HG03135 (cell line): ENCODE measurements at regions not wholly inside any gene's neighbourhood (a gene's known extent, or its start where the extent isn't known, plus 50 kb on each side); places are given as distances from the start of the nearest gene placed in this dataset.

Source experiments
- ATAC-seq: cut with Tn5 transposase; IDR thresholded peaks from one replicate; pipeline ENCODE4 v1.9.1; 2021; ENCODE audit warnings: mild to moderate bottlenecking, moderate library complexity; ENCODE audit not compliant: unreplicated experiment

DNA sequence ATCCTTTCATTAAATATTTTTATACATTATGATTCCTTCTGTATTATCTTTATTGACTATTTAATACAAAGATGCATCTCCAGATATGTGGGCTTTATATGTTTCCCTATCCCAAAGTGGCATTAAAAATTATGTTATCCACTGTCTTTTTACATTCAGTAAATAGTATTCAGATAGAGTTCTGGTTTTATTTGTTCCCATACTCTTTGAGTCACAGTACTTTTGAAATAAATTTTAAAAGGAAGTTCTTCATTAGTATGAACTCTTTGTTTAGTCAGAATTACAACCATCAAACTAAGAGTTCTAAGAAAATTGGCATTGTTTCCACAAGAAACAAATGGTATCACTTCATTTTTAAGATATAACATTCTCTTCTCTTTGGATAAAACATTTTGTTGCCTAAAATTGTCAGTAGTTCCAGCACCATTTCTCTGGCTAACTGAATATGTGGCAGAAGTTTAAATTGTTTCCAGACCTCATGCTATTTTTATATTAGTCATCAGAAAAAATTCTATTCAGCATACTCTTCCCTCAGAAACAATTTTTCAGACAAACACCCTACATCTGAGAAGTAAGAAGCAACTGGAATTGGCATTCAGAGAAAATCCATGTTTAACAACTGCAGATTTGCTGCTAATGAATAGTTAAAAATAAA lies 88.5 kb upstream of the COL5A2 start:
- no peak for ATAC-seq

DNA sequence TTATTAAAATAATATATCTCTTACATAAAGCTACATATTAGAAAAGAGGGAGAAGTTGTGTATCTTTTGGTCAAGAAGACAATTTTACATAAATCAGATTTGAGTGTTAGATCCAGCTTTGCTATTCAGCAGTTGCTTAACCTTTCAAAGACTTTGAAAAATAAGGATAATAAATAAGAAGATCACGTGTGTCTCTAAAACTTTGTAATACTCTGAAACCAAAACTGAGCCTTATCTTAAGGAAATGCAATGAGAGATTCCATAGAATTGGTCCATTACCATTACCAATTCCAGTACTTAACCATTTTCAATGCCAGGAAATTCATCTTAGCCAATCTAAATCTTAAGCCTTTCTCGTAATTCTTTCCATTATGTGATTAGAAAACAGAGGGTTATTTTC lies 89.2 kb upstream of the COL5A2 start:
- no peak for ATAC-seq

DNA sequence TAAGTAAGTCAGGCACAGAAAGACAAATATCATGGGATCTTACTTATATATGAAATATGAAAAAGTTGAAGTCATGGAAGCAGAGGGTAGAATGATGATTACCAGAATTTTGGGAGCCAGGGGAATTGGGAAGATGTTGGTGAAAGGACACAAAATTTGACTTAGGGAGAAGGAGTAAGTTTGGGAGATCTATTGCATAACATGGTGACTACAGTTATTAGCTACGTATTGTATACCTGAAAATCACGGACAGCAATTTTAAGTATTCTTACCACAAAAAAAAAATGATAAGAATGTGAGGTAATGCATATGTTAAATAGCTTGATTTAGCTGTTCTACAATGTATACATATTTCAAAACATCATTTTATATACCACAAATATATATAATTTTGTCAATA lies 94.2 kb upstream of the COL5A2 start:
- no peak for ATAC-seq

DNA sequence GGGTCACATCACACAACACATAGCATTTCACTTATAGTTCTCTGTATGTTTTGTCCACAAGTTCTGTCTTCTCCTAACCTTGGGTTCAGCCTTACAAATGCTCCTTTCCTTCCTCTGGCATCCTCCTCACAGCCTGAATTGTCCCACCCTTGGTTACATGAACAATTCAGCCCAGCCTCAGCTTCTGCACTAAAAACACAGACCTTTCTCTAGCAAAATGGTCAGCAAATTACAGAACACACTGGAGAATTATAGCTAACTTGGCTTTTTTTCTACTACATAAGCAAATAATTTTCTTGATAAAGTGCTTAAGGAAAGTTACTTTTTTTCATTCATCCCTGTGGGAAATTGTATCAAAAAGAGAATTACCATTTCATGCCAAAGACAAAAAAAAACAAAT lies 94.8 kb upstream of the COL5A2 start:
- no peak for ATAC-seq

DNA sequence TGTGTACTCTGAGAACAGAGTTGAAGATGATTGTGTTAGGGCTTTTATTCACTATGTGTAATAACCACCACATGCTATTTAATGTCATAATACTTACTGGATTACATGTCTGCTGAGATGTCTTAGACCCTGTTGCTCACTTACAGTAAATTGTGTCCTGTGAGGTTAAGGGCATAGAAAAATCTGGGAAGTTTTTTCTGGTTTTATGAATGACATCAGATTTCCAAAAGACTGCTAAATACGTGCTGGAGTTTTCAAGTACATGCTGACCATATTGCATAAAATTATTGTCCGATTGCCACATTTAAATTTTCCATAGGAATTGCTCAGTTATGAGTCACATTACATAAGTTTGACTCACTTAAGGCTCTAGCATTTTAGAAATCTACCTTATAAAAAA lies 96.7 kb upstream of the COL5A2 start:
- no peak for ATAC-seq

DNA sequence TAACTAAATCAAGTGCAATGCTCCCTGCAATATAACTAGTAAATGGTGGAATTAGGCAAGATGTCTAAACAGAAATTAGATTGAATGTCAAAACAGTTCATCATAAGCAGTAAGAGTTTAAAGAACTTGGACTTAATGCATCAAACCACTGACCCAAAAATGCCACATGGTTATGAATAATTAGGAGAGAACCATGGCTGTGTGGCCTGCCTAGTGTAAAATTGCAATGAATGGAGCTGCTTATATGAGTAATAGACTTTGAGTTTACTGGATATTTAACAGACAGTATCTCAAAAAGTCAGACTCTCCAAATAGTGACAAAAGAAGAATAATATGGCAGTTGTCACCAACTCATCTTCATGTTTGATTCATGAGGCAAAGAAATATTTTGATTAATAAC lies 101.6 kb upstream of the COL5A2 start:
- no peak for ATAC-seq

DNA sequence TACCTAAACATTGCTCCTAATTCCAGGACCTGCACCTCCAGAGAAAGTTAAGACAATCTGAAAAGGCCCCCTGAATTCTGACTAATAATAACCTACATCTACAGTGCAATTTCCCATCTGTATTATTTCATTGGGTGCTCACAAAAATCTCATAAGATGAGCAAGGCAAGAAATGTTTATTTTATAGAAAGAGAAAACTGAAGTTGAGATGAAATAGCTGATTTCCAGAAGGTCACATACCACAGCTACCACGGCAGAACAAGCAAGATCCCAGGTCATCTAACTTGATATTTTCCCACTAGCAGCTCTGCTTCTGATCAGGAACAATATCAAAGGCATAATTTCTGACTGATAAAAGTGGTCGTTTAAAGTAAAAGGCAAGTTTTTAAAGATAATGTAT lies 105.8 kb upstream of the COL5A2 start:
- no peak for ATAC-seq

DNA sequence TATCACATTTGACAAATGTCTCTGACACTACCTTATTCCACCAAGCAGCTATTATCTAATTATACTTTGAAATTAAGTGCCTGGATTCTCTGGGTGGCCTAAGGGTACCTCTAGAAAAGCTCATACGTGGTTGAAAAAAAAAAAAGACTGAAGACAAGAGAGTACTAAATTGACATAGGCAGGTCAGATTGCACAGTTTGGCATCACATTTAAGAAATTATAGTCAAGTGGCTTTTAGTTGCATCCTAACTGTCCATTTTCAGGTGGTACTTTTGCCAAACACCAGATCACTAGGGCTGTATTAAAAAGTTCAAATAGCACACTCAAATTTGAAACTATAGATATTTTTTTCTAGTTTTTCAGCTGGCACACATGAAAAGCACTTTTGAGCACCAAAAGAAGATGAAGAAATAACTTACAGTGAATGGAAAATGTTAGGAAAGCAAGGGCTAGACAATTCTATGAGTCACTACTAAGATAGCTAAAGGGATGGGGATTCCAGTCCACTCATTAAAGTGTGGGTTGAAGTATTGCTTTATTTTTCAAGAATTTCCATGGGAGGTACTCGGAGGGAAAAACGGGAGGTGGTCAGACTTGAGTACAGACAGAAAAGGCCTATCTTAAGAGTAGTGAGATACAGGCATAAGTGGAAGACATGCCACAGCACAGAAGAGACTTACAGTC lies 106.5 kb upstream of the COL5A2 start:
- ATAC-seq = no peak

DNA sequence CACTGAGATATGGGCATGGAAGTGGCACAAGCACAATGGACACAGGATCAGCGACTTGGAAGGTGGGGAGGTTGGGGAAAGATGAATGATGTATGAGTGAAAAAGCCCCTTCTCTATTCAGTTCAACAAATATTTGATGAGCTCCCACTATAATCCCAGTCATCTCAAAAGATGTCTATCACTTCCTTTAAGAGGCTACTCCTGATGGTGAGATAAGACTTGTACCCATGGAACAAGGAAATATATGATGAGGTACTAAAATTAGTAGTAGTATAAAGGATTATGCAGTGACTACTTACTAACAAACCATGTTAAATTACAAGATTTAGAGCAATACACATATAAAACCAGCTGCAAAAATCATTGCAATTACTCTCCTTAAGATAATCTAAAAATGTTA lies 107.8 kb upstream of the COL5A2 start:
- ATAC-seq = no peak

DNA sequence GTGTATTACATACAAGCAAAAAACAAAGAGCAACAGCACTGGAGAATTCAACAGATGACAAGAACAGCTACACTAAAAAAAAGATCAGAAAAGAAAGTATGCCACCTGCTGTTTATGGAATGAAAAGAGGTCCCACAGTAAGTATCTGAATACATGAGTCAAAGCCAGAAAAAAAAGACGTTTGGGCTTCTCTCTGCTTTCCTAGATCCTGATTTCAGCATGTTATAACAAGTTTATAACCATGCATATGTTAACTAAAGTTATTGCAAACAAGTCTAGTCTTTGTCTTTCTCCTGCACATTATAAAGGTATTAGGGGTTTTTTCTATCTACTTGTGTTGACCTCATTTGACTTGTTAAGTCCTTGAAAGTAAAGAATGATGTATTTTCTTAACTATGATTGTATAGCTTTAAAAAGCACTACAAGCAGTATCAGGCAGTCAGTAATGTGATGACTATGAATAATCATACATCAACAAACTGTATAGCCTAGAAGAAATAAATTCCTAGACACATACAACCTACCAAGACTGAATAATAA lies 108.5 kb upstream of the COL5A2 start:
- peak; percentile 79 for ATAC-seq

DNA sequence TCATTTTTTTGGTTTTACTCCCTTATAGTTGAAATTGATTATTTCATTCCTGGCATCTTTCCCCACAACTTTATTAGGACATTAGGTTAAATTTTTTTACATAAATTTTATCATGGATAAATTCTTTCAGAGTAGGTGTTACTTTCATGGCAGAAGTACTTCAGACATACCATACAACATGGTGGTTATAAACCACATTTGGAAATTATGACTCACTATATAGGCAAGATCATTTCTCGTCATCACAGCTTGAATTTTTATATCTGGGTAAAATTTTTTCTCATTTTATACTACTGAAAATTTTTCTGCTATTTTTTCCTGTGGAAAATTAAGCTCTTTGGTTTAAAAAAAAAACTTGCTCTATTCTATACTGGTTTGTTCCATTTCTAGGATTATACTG lies 111.9 kb upstream of the COL5A2 start:
- no peak for ATAC-seq

DNA sequence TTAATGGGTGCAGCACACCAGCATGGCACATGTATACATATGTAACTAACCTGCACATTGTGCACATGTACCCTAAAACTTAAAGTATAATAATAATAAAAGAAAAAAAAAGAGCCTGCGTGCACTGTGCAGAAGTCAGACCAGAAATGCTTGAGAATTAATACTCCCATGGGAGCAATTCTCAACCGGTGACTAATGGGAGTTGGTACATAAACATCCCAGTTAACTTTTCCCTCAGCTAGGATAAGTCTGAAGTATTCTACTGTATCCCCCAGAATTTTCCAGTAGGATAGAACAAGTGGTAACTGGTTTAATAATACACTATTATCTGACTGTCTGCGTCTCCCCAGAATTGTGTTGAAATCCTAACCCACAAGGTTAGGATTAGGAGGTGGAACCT lies 113.6 kb upstream of the COL5A2 start:
- ATAC-seq = no peak

DNA sequence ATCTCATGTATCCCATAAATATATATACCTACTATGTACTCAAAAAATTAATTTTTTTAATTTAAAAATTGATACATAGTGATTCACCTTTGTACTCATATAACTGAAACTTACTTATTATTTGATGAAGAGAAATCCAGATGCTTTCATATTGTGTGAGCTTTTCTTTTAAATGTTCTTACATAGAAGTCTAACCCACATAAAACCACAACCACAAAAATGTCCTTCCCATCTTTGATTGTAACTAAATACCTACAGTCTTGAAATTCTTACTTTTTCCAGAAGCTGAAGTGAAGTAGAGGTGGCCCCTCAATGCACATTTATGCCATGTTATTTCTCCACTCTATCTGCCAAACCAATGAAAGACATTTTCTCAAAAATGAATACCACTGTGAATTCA lies 117.9 kb upstream of the COL5A2 start:
- no peak for ATAC-seq

DNA sequence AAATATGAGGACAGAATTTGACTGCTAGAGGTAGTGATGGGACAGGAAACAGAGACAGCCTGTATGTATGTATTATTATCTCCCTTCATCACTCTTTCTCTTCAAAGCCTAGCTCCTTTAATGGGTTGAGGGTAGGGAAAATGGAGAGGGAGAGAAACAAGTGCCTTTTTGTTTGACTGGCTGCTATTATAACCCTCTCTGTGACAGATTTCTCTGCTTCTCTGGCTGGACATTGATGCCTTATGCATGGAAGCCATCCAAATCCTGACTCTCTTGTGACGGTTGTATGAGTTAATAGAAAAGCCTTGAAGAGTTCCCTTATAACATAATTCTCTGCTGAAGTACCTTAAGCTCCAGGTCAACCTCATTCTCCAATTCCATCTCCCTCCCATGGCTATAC lies 118.5 kb upstream of the COL5A2 start:
- ATAC-seq = no peak

DNA sequence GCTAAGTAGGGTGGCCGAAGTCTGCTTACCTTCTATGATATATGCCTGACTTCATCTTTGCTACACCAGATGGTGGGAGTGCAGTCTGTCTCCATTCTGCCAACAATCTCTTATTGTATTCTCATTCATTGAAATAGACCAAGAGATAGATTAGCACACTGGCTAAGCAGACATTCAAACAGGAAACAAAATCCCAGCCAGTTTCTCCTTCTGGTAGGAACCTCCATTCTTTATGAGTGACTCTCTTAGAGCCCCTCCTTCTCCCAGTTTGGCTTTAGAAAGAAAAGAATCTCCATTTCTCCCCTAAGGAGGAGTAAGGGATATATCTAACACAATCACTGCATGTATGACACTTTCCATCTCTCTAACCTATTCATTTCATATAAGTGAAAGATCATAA lies 118.9 kb upstream of the COL5A2 start:
- no peak for ATAC-seq

DNA sequence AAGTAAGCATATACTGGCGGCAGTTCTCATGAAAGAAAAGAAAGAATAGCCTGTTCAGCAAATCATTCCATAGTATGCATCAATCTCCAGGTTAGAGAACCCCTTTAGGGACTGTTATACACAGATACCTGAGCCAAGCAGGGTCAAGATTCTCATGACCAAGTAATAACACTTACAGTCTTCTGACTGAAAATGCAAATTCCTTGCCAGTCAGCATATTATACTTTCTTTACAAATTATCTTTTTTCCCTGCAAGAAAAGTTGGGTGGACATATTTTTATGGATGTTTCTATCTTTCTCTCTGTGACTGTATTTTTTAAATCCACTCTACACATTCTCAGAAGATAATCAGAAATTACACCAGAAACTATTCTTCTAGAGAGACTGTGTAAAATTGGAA lies 120.4 kb upstream of the COL5A2 start:
- no peak for ATAC-seq

DNA sequence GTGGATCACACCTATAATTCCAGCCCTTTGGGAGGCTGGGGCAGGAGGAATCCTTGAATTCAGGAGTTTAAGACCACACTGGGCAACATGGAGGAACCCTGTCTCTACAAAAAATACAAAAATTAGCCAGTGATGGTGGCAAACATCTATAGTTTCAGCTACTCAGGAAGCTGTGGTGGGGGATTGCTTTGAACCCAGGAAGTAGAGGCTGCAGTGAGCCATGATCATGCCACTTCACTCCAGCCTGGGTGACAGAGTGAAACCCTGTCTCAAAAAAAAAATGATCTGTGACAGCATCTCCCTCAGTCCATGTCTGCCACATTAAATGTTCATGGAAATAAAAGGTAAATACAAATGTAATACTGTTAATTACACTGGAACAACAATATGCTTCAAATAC lies 121.4 kb upstream of the COL5A2 start:
- no peak for ATAC-seq

DNA sequence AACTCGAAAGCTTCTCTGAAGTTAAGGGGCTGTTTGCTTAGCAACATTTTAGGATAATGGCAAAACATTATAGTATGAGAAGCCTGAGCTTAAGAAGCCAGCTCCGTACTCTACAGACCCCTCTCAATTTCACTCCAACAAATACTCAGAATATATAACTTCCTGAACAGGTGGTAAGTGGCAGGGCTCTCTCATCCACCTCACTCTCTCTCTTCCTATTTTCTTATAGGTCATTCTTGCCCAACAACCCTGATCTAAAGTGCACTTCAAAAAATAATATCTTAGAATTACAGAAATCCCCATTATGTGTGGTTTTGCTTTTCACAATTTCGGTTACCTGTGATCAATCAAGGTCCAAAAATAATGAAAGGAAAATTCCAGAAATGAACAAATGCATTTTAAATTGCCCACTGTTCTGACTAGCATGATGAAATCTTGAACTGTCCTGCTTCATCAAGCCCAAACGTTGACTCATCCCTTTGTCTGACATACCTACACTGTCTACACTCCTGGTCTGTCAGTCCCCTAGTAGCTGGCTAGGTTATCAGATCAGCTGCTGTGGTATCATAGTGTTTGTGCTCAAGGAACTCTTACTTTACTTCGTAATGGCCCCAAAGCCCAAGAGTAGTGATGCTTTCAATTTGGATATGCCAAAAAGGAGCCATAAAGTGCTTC lies 122.8 kb upstream of the COL5A2 start:
- ATAC-seq = no peak

DNA sequence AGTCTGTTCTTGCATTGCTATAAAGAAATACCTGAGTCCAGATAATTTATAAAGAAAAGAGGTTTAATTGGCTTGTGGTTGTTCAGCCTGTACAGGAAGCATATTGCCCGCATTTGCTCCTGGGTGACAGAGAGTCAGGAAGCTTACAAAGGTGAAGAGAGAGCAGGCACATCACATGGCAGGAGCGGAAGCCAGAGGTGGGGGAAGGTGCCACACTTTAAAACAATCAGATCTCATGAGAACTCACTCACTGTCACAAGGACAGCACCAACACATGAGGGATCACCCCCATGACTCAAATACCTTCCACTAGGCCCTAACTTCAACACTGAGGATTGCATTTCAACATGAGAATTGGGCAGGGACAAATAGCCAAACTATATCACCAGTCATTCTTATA lies 124.8 kb upstream of the COL5A2 start:
- no peak for ATAC-seq

DNA sequence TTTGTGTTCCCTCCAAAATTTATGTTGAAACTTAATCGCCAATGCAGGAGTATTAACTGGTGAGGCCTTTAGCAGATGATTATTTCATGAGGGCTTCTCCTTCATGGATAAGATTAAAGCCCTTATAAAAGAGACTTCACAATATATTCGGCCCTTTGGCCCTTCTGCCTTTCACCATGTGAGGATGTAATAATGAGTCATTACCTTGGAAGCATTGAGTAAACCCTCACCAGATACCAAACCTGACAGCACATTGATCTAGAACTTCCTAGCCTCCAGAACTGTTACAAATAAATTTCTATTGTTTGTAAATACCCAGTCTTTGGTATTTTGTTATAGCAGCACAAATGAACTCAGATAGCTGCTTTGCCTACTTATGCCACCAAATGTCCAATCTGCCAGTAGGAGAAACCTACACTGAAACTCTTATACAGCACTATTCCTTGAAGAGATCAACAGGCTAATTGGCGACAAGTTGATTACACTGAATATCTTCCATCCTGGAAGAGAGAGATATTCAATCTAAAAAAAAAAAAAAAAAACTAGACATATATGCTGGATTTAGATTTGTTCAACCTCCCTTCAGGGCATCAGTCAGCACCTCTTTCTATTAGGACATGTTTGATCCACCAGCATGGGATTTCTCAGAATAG lies 125.9 kb upstream of the COL5A2 start:
- ATAC-seq = no peak

DNA sequence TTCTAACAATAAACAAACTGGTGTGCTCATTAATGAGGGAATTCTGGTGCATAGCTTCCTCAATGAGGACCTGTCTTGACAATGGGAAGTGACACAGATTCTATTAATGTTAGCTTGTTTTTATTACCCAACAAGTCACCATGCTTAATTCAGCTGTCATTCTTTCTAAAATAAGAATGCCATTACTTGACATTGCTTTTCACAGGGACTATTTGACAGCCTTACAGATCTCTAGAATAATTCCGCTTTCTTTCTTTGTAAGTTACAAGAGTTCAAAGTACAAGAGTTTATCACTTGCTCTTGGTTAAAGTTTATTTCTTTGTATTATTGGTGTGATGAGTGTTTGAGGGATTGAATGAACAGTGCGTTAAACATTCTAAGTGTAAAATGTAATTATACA lies 127.0 kb upstream of the COL5A2 start:
- no peak for ATAC-seq
